Stimulated activated CD4-positive, alpha-beta T cell treated with anti-CD3 and anti-CD28 coated beads, TNF-alpha, amount 100 ng/mL, for 4 hours (primary cell): ENCODE measurements at regions not wholly inside any gene's neighbourhood (a gene's known extent, or its start where the extent isn't known, plus 50 kb on each side); places are given as distances from the start of the nearest gene placed in this dataset.

Experiments
- DNase-seq, 3 experiments: peaks; one replicate each; pipeline ENCODE4 v3.0.0-alpha.2; 2020; ENCODE audit warnings: low read depth in 3 of 3

DNA sequence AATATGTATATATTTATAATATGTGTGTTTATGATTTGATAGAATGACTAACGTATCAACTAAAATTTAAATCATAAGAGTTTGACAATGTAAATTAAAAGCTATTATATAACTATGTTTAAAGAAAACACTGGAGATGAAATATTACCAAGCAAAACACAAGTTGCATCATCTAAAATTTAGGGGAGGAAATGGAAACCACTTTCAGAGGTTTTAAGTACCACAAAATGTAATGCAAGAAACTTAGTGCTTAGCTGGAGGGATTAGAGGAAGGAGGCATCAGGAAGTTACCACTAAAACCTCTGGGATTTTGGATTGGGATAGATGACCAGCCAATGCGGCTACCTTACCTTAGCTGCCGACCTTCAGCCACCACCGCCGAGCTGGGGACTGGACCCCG lies 1192.1 kb upstream of the PRKX start:
- no peak for DNase-seq

GRCh38 chrX:4881277-4881676 lies 1167.8 kb upstream of the PRKX start:
- no peak for DNase-seq

- DNase-seq = no peak
Measured at GRCh38 chrX:4878640-4879039, 1165.2 kb upstream of the PRKX start.

- DNase-seq = no peak
Measured at GRCh38 chrX:4876268-4876667, 1162.8 kb upstream of the PRKX start.

DNA sequence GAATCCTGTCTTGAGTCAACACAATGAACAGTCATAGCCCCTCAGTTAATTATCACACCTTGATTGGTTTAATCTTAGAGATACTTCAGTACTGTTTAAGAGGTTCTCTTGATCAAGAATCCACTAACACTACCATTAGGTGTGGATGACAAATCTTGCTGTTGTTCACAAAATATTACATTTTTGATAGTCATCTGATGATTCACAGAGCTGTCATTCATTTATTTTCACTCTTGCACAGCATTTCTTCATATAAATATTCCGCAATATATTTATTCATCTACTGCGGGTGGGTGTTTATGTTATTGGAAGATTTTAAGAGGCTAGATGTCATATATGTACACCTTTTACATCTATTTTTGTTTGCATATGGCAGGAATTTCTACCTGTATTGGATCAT lies 1138.1 kb upstream of the PRKX start:
- no peak for DNase-seq

- DNase-seq = no peak
Measured at GRCh38 chrX:4850312-4850711, 1136.9 kb upstream of the PRKX start.

DNA sequence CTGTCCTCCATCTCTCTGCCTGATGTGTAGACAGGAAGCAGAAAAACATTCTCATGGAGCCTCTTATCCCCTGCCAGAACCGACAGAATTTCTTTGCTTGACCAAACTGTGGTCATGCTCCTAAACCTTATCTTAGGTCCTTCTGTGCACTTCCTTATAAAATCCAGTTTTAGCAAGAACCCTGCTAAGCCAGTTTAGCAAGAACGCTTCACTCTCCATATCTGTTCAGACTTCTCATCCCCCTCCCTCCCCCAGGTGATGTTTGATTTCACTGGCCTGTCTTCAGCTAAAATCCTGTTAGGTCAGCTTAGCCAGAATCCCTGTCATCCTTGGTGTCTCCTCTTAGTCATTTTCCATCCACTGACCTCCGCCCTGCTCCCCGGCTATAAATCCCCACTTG lies 1130.9 kb upstream of the PRKX start:
- no peak for DNase-seq

GRCh38 chrX:4841216-4841745 lies 1127.8 kb upstream of the PRKX start:
- no peak for DNase-seq

DNA sequence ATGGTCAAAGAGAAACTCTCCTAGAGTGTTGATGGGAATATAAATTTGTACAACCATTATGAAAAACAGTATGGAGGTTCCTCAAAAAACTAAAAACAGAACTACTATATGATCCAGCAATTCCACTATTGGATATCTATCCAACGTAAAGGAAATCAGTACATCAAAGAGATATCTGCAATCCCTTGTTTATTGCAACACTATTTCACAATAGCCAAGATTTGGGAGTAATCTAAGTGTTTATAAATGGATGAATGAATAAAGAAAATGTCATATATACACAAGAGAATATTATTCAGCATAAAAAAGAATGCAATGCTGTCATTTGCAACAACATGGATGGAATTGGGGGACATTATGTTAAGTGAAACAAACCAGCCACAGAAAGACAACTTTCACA lies 1118.1 kb upstream of the PRKX start:
- DNase-seq = no peak

DNA sequence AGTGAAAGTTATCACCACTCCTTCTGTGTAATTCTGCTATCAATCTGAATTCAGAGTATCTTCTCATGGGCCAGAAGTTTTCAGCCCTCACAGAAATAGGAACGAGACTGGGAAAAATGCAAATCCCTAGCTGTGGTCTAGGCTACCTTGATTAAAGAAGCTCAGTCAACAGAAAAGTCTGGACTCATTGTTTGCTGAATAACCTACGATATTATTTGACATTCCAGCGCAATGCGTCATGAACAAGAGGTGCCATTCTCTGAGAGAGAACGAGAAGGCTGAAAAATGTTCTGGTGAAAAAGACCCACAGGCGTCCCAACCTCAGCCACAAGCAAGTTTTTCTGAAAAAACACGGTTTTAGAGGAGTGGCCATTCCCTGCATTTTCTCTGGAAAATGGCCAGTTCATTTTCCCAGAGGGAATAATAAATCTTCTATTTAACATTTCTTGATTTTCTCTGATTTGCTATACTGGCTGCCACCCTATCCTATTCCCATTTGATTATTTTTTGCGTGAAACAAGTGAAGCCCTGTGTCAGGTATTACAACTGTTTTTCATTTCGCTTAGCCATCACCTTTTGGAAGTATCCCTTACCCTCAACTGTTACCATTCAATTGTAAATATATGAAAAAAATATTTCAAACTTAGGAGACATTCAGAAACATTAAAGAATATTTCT lies 1117.6 kb upstream of the PRKX start:
- DNase-seq = no peak

- DNase-seq = no peak
Measured at GRCh38 chrX:4825550-4825949, 1112.1 kb upstream of the PRKX start.

GRCh38 chrX:4809571-4809970 lies 1096.1 kb upstream of the PRKX start:
- DNase-seq = no peak

- no peak for DNase-seq
Measured at GRCh38 chrX:4805502-4805901, 1092.1 kb upstream of the PRKX start.

DNA sequence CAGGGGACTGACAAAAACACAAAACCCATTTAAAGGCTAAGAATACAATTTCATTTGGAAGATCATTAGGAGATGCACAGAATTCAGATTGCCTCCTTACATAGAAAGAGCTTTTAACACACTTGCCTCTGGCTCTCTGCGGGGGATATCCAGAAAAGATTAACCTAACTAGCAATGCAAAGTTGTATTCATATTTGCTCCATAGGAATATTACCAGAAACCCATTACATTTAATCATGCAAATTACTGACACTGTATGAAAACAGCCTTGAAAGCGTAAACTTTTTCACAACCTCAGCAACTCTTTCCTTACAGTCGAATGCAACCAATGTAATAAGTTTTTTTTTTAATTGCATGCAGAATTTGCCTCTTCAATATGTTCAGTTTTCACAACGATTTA lies 1087.3 kb upstream of the PRKX start:
- no peak for DNase-seq

- no peak for DNase-seq
Measured at GRCh38 chrX:4787971-4788370, 1074.5 kb upstream of the PRKX start.

- DNase-seq = no peak
Measured at GRCh38 chrX:4764888-4765287, 1051.4 kb upstream of the PRKX start.

DNA sequence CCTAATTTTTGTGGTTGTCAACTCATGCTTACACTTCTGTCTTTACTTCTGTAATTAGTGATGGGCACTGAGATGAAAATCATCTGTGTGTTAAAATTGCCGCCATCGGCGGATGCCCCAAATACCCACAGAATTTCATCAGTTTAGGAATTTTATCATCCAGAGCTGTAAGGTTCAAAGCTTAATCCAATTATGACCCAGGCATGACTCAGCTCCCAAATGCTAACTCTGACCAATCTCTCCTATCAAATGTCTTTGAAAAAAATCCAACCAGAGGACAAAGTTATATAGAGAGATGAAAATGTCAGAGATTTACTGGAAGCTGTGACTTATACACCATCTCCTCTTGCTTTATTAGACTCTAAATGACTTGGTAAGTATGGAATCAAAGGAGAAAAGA lies 1048.7 kb upstream of the PRKX start:
- no peak for DNase-seq

GRCh38 chrX:4754878-4755604 lies 1041.6 kb upstream of the PRKX start:
- no peak for DNase-seq

- DNase-seq = no peak
Measured at GRCh38 chrX:4741024-4741423, 1027.6 kb upstream of the PRKX start.

DNA sequence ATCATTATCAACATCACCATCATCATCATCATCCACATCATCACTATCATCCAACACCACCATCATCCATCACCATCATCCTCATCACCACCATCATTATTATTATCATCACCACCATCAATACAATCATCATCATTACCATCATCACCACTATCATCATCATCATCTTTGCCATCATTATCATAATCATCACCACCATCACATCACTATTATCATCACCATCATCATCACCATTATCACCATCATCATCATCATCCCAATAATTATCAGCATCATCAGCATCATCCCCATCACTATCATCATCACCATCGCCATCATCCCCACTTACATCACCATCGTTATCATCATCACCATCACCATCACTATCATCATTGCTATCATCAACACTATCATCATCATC lies 1021.9 kb upstream of the PRKX start:
- DNase-seq = no peak

- DNase-seq = no peak
Measured at GRCh38 chrX:4710618-4711433, 997.4 kb upstream of the PRKX start.

GRCh38 chrX:4708970-4709760 lies 995.7 kb upstream of the PRKX start:
- DNase-seq = no peak
